ENCODE measurements at regions not wholly inside any gene's neighbourhood (a gene's known extent, or its start where the extent isn't known, plus 50 kb on each side); places are given as distances from the start of the nearest gene placed in this dataset.

- TF ChIP-seq CTCF (IDR thresholded peaks at IDR 0.05; ENCODE audit: unreplicated experiment): no peak
- no peak overlapping the region for H3K4me3 Mint-ChIP-seq (ENCODE audit: low read depth)
- H3K27me3 Mint-ChIP-seq: no peaks in the 10 kb centered on the region
- H3K27ac Mint-ChIP-seq: no peak overlapping the region
- no peaks in the 10 kb centered on the region for H3K36me3 Mint-ChIP-seq (ENCODE audit: insufficient read depth)
- no peak for DNase-seq (ENCODE audit: low spot score, unreplicated experiment)
- no peaks in the 10 kb centered on the region for H3K4me1 Mint-ChIP-seq (ENCODE audit: low read depth)
- peaks cover 5% of the 10 kb centered on the region for H3K9me3 Mint-ChIP-seq (ENCODE audit: low read depth)
Observed at GRCh38 chr4:171588764-171589163, 224.4 kb upstream of the GALNTL6 start.

- Mint-ChIP-seq H3K9me3 (ENCODE audit: low read depth) (peaks cover 5% of the 10 kb centered on the region), H3K27ac (no peak overlapping the region), H3K4me3 (ENCODE audit: low read depth) (no peak overlapping the region), H3K4me1 (ENCODE audit: low read depth) (no peaks in the 10 kb centered on the region), H3K27me3 (no peaks in the 10 kb centered on the region), H3K36me3 (ENCODE audit: insufficient read depth) (no peaks in the 10 kb centered on the region)
- TF ChIP-seq CTCF (IDR thresholded peaks at IDR 0.05; ENCODE audit: unreplicated experiment): no peak
- DNase-seq (ENCODE audit: low spot score, unreplicated experiment): no peak
Observed at GRCh38 chr4:171588051-171588545, 225.1 kb upstream of the GALNTL6 start.

- no peak for TF ChIP-seq CTCF (IDR thresholded peaks at IDR 0.05; ENCODE audit: unreplicated experiment)
- Mint-ChIP-seq H3K27ac (no peak overlapping the region), H3K4me1 (ENCODE audit: low read depth) (no peaks in the 10 kb centered on the region), H3K36me3 (ENCODE audit: insufficient read depth) (no peaks in the 10 kb centered on the region), H3K9me3 (ENCODE audit: low read depth) (no peaks in the 10 kb centered on the region), H3K4me3 (ENCODE audit: low read depth) (no peak overlapping the region), H3K27me3 (no peaks in the 10 kb centered on the region)
- DNase-seq (ENCODE audit: low spot score, unreplicated experiment): no peak
Observed at GRCh38 chr4:171583790-171584189, 229.4 kb upstream of the GALNTL6 start.

- no peaks in the 10 kb centered on the region for H3K9me3 Mint-ChIP-seq (ENCODE audit: low read depth)
- no peak overlapping the region for H3K27ac Mint-ChIP-seq
- H3K27me3 Mint-ChIP-seq: no peaks in the 10 kb centered on the region
- TF ChIP-seq CTCF (IDR thresholded peaks at IDR 0.05; ENCODE audit: unreplicated experiment): no peak
- no peak for DNase-seq (ENCODE audit: low spot score, unreplicated experiment)
- no peak overlapping the region for H3K4me3 Mint-ChIP-seq (ENCODE audit: low read depth)
- no peaks in the 10 kb centered on the region for H3K4me1 Mint-ChIP-seq (ENCODE audit: low read depth)
- no peaks in the 10 kb centered on the region for H3K36me3 Mint-ChIP-seq (ENCODE audit: insufficient read depth)
Observed at GRCh38 chr4:171582961-171583581, 230.1 kb upstream of the GALNTL6 start.

GRCh38 chr4:171573181-171573580, 240.0 kb upstream of the GALNTL6 start:
- H3K4me3 Mint-ChIP-seq (ENCODE audit: low read depth): no peak overlapping the region
- no peaks in the 10 kb centered on the region for H3K9me3 Mint-ChIP-seq (ENCODE audit: low read depth)
- H3K27me3 Mint-ChIP-seq: no peaks in the 10 kb centered on the region
- H3K36me3 Mint-ChIP-seq (ENCODE audit: insufficient read depth): no peaks in the 10 kb centered on the region
- DNase-seq (ENCODE audit: low spot score, unreplicated experiment): no peak
- H3K27ac Mint-ChIP-seq: no peak overlapping the region
- no peak for TF ChIP-seq CTCF (IDR thresholded peaks at IDR 0.05; ENCODE audit: unreplicated experiment)
- H3K4me1 Mint-ChIP-seq (ENCODE audit: low read depth): no peaks in the 10 kb centered on the region
